Smooth muscle cell (in vitro differentiated cells): ENCODE measurements at regions not wholly inside any gene's neighbourhood (a gene's known extent, or its start where the extent isn't known, plus 50 kb on each side); places are given as distances from the start of the nearest gene placed in this dataset.
A peak's percentile ranks its signal among the peaks of the same experiment; 100 is the strongest.
"Not testable (repeated sequence)": the region's sequence is repeated elsewhere in the genome, so short reads cannot be mapped to it uniquely, and the experiment has no call there.

Experiments used
- DNase-seq: peaks from one replicate; lab custom pipeline; 2025; ENCODE audit not compliant: unreplicated experiment; lab: John Stamatoyannopoulos, UW
- H2AFZ ChIP-seq: fragments of 200-600 bp; sonication (generic); 2 replicates; pipeline ENCODE4 v1.6.0; 2016; ENCODE audit warnings: antibody characterized with exemption, low read depth, mild to moderate bottlenecking
- H3F3A ChIP-seq: fragments of 200-600 bp; sonication (generic); 2 replicates; pipeline ENCODE4 v1.6.0; 2017; ENCODE audit warnings: antibody characterized with exemption, low read depth
- H3K27ac ChIP-seq: fragments of 200-600 bp; sonication (generic); 2 replicates; pipeline ENCODE4 v1.5.1; 2016; ENCODE audit warnings: low read depth, mild to moderate bottlenecking
- H3K27me3 ChIP-seq: fragments of 200-600 bp; sonication (generic); 2 replicates; pipeline ENCODE4 v1.6.1; 2016; ENCODE audit warnings: low read depth, mild to moderate bottlenecking
- H3K36me3 ChIP-seq: fragments of 200-600 bp; sonication (generic); 2 replicates; pipeline ENCODE4 v1.5.1; 2016; ENCODE audit warnings: low read depth
- H3K4me1 ChIP-seq: fragments of 200-600 bp; sonication (generic); 2 replicates; pipeline ENCODE4 v1.5.1; 2016; ENCODE audit warnings: low read depth
- H3K4me2 ChIP-seq: fragments of 200-600 bp; sonication (generic); 2 replicates; pipeline ENCODE4 v1.6.0; 2016; ENCODE audit warnings: mild to moderate bottlenecking
- H3K4me3 ChIP-seq: fragments of 200-600 bp; sonication (generic); 2 replicates; pipeline ENCODE4 v1.5.1; 2016; ENCODE audit warnings: mild to moderate bottlenecking
- H3K79me2 ChIP-seq: fragments of 200-600 bp; sonication (generic); 2 replicates; pipeline ENCODE4 v1.6.0; 2016; ENCODE audit warnings: low read depth, mild to moderate bottlenecking
- H3K9ac ChIP-seq: fragments of 200-600 bp; sonication (generic); 2 replicates; pipeline ENCODE4 v1.6.0; 2016; ENCODE audit warnings: low read depth
- H3K9me3 ChIP-seq: fragments of 200-600 bp; sonication (generic); replicated peaks from 2 replicates; pipeline ENCODE4 v1.5.1; 2016; ENCODE audit warnings: low read depth
- H4K20me1 ChIP-seq: fragments of 200-600 bp; sonication (generic); 2 replicates; pipeline ENCODE4 v1.6.0; 2016; ENCODE audit warnings: low read depth
- CTCF ChIP-seq: fragments of 200-600 bp; sonication (generic); IDR thresholded peaks from 2 replicates; pipeline ENCODE4 v1.5.1; 2017; ENCODE audit warnings: borderline replicate concordance, mild to moderate bottlenecking, antibody characterized with exemption; ENCODE audit not compliant: insufficient read depth, poor library complexity, severe bottlenecking
- WGBS: methylation state at CpG from one replicate; pipeline ENCODE4 v1.1.7; 2016; ENCODE audit warnings: low lambda C conversion rate; 5-methylcytosine and 5-hydroxymethylcytosine counted together

- Histone ChIP-seq H3K4me2 (no peak overlapping the region), H3K9me3 (no peaks in the 10 kb centered on the region), H3K9ac (no peak overlapping the region), H3K4me3 (no peak overlapping the region), H3K79me2 (no peaks in the 10 kb centered on the region), H3F3A (no peaks in the 10 kb centered on the region), H3K27me3 (no peaks in the 10 kb centered on the region), H2AFZ (no peak overlapping the region), H3K4me1 (no peaks in the 10 kb centered on the region), H4K20me1 (no peaks in the 10 kb centered on the region), H3K36me3 (no peaks in the 10 kb centered on the region), H3K27ac (no peak overlapping the region)
- 93% methylated on average over 3 of the region's 3 CpGs for WGBS
- DNase-seq, result no peak
- TF ChIP-seq CTCF, result no peak
These were observed 90.0 kb upstream of the CTSV start for GRCh38 chr9:97128919-97129318.

- Histone ChIP-seq H4K20me1 (no peaks in the 10 kb centered on the region), H3K4me2 (no peak overlapping the region), H3K9me3 (no peaks in the 10 kb centered on the region), H3K79me2 (no peaks in the 10 kb centered on the region), H3K36me3 (no peaks in the 10 kb centered on the region), H3K27ac (no peak overlapping the region), H3K9ac (no peak overlapping the region), H3K27me3 (no peaks in the 10 kb centered on the region), H2AFZ (no peak overlapping the region), H3F3A (no peaks in the 10 kb centered on the region), H3K4me1 (no peaks in the 10 kb centered on the region), H3K4me3 (no peak overlapping the region)
- 76% methylated on average over 4 of the region's 4 CpGs for WGBS
- no peak for DNase-seq
- TF ChIP-seq CTCF, result no peak
These were observed 85.3 kb upstream of the CTSV start for GRCh38 chr9:97124256-97124655.

- Histone ChIP-seq H3K9me3 (no peaks in the 10 kb centered on the region), H3K4me1 (no peaks in the 10 kb centered on the region), H3K4me2 (no peak overlapping the region), H3K36me3 (no peaks in the 10 kb centered on the region), H3F3A (no peaks in the 10 kb centered on the region), H4K20me1 (no peaks in the 10 kb centered on the region), H3K79me2 (no peaks in the 10 kb centered on the region), H3K4me3 (no peak overlapping the region), H3K27me3 (no peaks in the 10 kb centered on the region), H3K27ac (no peak overlapping the region), H2AFZ (no peak overlapping the region), H3K9ac (no peak overlapping the region)
- 96% methylated on average over 2 of the region's 2 CpGs for WGBS
- no peak for DNase-seq
- no peak for TF ChIP-seq CTCF
These were observed 71.8 kb upstream of the CTSV start for GRCh38 chr9:97110696-97111095.

GRCh38 chr9:97109194-97109811, 70.4 kb upstream of the CTSV start:
- 22% methylated on average over 4 of the region's 4 CpGs for WGBS
- H3K9me3 ChIP-seq, result no peaks in the 10 kb centered on the region
- no peaks in the 10 kb centered on the region for H4K20me1 ChIP-seq
- H3K4me2 ChIP-seq, result no peak overlapping the region
- H3K4me1 ChIP-seq, result no peaks in the 10 kb centered on the region
- no peak overlapping the region for H3K9ac ChIP-seq
- H3F3A ChIP-seq, result no peaks in the 10 kb centered on the region
- no peaks in the 10 kb centered on the region for H3K27me3 ChIP-seq
- H2AFZ ChIP-seq, result no peak overlapping the region
- H3K36me3 ChIP-seq, result no peaks in the 10 kb centered on the region
- TF ChIP-seq CTCF, result peak; percentile 22
- H3K4me3 ChIP-seq, result no peak overlapping the region
- H3K79me2 ChIP-seq, result no peaks in the 10 kb centered on the region
- DNase-seq, result no peak
- H3K27ac ChIP-seq, result no peak overlapping the region

- not testable (repeated sequence) for H3K27me3 ChIP-seq, H3K9me3 ChIP-seq, H3K4me1 ChIP-seq, H3K79me2 ChIP-seq, H3K27ac ChIP-seq, H3K4me2 ChIP-seq, H4K20me1 ChIP-seq, H3K9ac ChIP-seq, H3K36me3 ChIP-seq, H3F3A ChIP-seq, DNase-seq, H3K4me3 ChIP-seq, H2AFZ ChIP-seq
- 63% methylated on average over 2 of the region's 2 CpGs for WGBS
These were observed 66.3 kb upstream of the CTSV start for GRCh38 chr9:97105220-97105619.
